ENCODE measurements at regions not wholly inside any gene's neighbourhood (a gene's known extent, or its start where the extent isn't known, plus 50 kb on each side); places are given as distances from the start of the nearest gene placed in this dataset.

- BruUV-seq (replicated peaks) = no TSS peak
- H3K4me3 Mint-ChIP-seq (ENCODE audit: unreplicated experiment) = no peak overlapping the region
- Histone ChIP-seq H3K9me3 (no peaks in the 10 kb centered on the region), H3K4me1 (no peaks in the 10 kb centered on the region), H3K4me3 (ENCODE audit: low read depth, low read length) (no peak overlapping the region), H3K36me3 (ENCODE audit: control insufficient read depth, insufficient read depth, low read length) (no peaks in the 10 kb centered on the region), H3K27me3 (replicated peaks; ENCODE audit: control insufficient read depth, insufficient read depth, low read length) (no peaks in the 10 kb centered on the region; the same call in 1 of the 2 replicates)
- no peak for DNase-seq
- peaks cover 14% of the 10 kb centered on the region for H3K27me3 Mint-ChIP-seq (ENCODE audit: insufficient read depth, unreplicated experiment)
- H3K27ac Mint-ChIP-seq (ENCODE audit: unreplicated experiment) = no peak overlapping the region
- POLR2A ChIA-PET = no interaction called here
- H3K9me3 Mint-ChIP-seq (ENCODE audit: unreplicated experiment) = peaks cover 11% of the 10 kb centered on the region
- no peaks in the 10 kb centered on the region for H3K36me3 Mint-ChIP-seq (ENCODE audit: insufficient read depth, unreplicated experiment)
- intact Hi-C loops (cut with micrococcal nuclease; ENCODE audit: unreplicated experiment) = no loop called here
- CTCF ChIA-PET = no interaction called here
- no peaks in the 10 kb centered on the region for H3K4me1 Mint-ChIP-seq (ENCODE audit: low read depth, unreplicated experiment)
- TF ChIP-seq CTCF (IDR thresholded peaks at IDR 0.05; ENCODE audit: insufficient read depth in 1 of 2, low read depth in 1 of 2, low read length in 1 of 2, severe bottlenecking in 1 of 2, unreplicated experiment in 1 of 2) = no peak
Observed at GRCh38 chr19:30158893-30159245, 213.3 kb upstream of the ZNF536 start.

- no TSS peak for BruUV-seq (replicated peaks)
- Histone ChIP-seq H3K9me3 (no peaks in the 10 kb centered on the region), H3K36me3 (ENCODE audit: control insufficient read depth, insufficient read depth, low read length) (no peaks in the 10 kb centered on the region), H3K4me1 (no peaks in the 10 kb centered on the region), H3K4me3 (ENCODE audit: low read depth, low read length) (no peak overlapping the region), H3K27me3 (replicated peaks; ENCODE audit: control insufficient read depth, insufficient read depth, low read length) (no peaks in the 10 kb centered on the region; the same call in 1 of the 2 replicates)
- peaks cover 11% of the 10 kb centered on the region for H3K9me3 Mint-ChIP-seq (ENCODE audit: unreplicated experiment)
- H3K27me3 Mint-ChIP-seq (ENCODE audit: insufficient read depth, unreplicated experiment) = peaks cover 9% of the 10 kb centered on the region
- no peaks in the 10 kb centered on the region for H3K4me1 Mint-ChIP-seq (ENCODE audit: low read depth, unreplicated experiment)
- DNase-seq = no peak
- TF ChIP-seq CTCF (IDR thresholded peaks at IDR 0.05; ENCODE audit: insufficient read depth in 1 of 2, low read depth in 1 of 2, low read length in 1 of 2, severe bottlenecking in 1 of 2, unreplicated experiment in 1 of 2) = no peak
- CTCF ChIA-PET = no interaction called here
- POLR2A ChIA-PET = no interaction called here
- no peak overlapping the region for H3K4me3 Mint-ChIP-seq (ENCODE audit: unreplicated experiment)
- no peak overlapping the region for H3K27ac Mint-ChIP-seq (ENCODE audit: unreplicated experiment)
- no peaks in the 10 kb centered on the region for H3K36me3 Mint-ChIP-seq (ENCODE audit: insufficient read depth, unreplicated experiment)
- intact Hi-C loops (cut with micrococcal nuclease; ENCODE audit: unreplicated experiment) = no loop called here
Observed at GRCh38 chr19:30159636-30160035, 212.5 kb upstream of the ZNF536 start.

GRCh38 chr19:30160426-30160825 lies 211.8 kb upstream of the ZNF536 start:
- H3K36me3 Mint-ChIP-seq (ENCODE audit: insufficient read depth, unreplicated experiment) = no peaks in the 10 kb centered on the region
- Histone ChIP-seq H3K4me3 (ENCODE audit: low read depth, low read length) (no peak overlapping the region), H3K27me3 (replicated peaks; ENCODE audit: control insufficient read depth, insufficient read depth, low read length) (no peaks in the 10 kb centered on the region; the same call in 1 of the 2 replicates), H3K36me3 (ENCODE audit: control insufficient read depth, insufficient read depth, low read length) (no peaks in the 10 kb centered on the region), H3K4me1 (no peaks in the 10 kb centered on the region), H3K9me3 (no peaks in the 10 kb centered on the region)
- no TSS peak for BruUV-seq (replicated peaks)
- peaks cover 5% of the 10 kb centered on the region for H3K27me3 Mint-ChIP-seq (ENCODE audit: insufficient read depth, unreplicated experiment)
- DNase-seq = no peak
- H3K4me1 Mint-ChIP-seq (ENCODE audit: low read depth, unreplicated experiment) = no peaks in the 10 kb centered on the region
- H3K4me3 Mint-ChIP-seq (ENCODE audit: unreplicated experiment) = no peak overlapping the region
- TF ChIP-seq CTCF (IDR thresholded peaks at IDR 0.05; ENCODE audit: insufficient read depth in 1 of 2, low read depth in 1 of 2, low read length in 1 of 2, severe bottlenecking in 1 of 2, unreplicated experiment in 1 of 2) = no peak
- no peak overlapping the region for H3K27ac Mint-ChIP-seq (ENCODE audit: unreplicated experiment)
- H3K9me3 Mint-ChIP-seq (ENCODE audit: unreplicated experiment) = peaks cover 11% of the 10 kb centered on the region
- CTCF ChIA-PET = no interaction called here
- POLR2A ChIA-PET = no interaction called here
- intact Hi-C loops (cut with micrococcal nuclease; ENCODE audit: unreplicated experiment) = no loop called here
